Gastroesophageal sphincter (tissue), 3 donors: ENCODE measurements at regions not wholly inside any gene's neighbourhood (a gene's known extent, or its start where the extent isn't known, plus 50 kb on each side); places are given as distances from the start of the nearest gene placed in this dataset.

Experiments
- EP300 ChIP-seq: sonication (generic); formaldehyde crosslinking; IDR thresholded peaks from one replicate; pipeline ENCODE4 v1.6.1; 2017; ENCODE audit warnings: antibody characterized with exemption, mild to moderate bottlenecking
- POLR2AphosphoS5 ChIP-seq: sonication (generic); formaldehyde crosslinking; IDR thresholded peaks from one replicate; pipeline ENCODE4 v1.6.1; 2017; ENCODE audit warnings: antibody characterized with exemption
- TF ChIP-seq, protein P1 (sequence below), 4 experiments: fragments of 200-600 bp in 2 of 4; fragments of 450-650 bp in 2 of 4; sonication (generic) in 1 of 4; IDR thresholded peaks; one replicate each; pipeline ENCODE4 v1.5.1; 2017 to 2019; ENCODE audit warnings: antibody characterized with exemption in 4 of 4, mild to moderate bottlenecking in 2 of 4, moderate library complexity in 2 of 4

DNA sequence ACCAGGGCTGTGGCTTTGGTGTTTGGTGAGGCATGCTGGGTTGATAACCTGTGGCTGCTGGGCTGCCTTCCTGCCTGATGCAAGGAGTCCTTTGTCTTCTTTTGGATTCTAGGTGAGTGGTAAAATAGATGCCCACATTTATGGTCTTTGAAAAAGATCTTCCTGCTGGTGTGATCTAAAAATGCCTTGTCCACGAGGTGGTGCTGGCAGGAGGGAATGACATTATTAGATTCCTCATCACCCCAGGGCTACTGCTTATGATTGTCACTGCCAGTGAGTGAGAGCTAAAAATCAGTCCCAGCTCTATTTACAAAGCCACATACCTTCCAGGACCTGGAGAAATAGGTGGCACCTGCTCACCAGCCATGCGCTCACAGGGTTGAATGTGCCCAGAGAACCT, 355.5 kb upstream of the ROPN1 start:
- TF ChIP-seq EP300: no peak
- TF ChIP-seq, protein P1, sequence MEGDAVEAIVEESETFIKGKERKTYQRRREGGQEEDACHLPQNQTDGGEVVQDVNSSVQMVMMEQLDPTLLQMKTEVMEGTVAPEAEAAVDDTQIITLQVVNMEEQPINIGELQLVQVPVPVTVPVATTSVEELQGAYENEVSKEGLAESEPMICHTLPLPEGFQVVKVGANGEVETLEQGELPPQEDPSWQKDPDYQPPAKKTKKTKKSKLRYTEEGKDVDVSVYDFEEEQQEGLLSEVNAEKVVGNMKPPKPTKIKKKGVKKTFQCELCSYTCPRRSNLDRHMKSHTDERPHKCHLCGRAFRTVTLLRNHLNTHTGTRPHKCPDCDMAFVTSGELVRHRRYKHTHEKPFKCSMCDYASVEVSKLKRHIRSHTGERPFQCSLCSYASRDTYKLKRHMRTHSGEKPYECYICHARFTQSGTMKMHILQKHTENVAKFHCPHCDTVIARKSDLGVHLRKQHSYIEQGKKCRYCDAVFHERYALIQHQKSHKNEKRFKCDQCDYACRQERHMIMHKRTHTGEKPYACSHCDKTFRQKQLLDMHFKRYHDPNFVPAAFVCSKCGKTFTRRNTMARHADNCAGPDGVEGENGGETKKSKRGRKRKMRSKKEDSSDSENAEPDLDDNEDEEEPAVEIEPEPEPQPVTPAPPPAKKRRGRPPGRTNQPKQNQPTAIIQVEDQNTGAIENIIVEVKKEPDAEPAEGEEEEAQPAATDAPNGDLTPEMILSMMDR (IDR thresholded peaks at IDR 0.05): no peak
- no peak for TF ChIP-seq POLR2AphosphoS5
